ENCODE measurements at regions not wholly inside any gene's neighbourhood (a gene's known extent, or its start where the extent isn't known, plus 50 kb on each side); places are given as distances from the start of the nearest gene placed in this dataset.

- no peak for DNase-seq (ENCODE audit: low read depth in 1 of 2, low spot score in 1 of 2)
- Histone ChIP-seq H3K27me3 (ENCODE audit: insufficient read depth, poor library complexity, severe bottlenecking) (no peaks in the 10 kb centered on the region), H3K4me3 (replicated peaks; ENCODE audit: insufficient read depth, low read length) (no peak overlapping the region), H3K27ac (replicated peaks) (no peak overlapping the region)
- no peak for TF ChIP-seq REST (IDR thresholded peaks at IDR 0.05; ENCODE audit: insufficient replicate concordance, low read depth)
These were observed 126.3 kb downstream of the FOXB1 start for GRCh38 chr15:60130398-60130797.

GRCh38 chr15:60130821-60131220, 126.7 kb downstream of the FOXB1 start:
- TF ChIP-seq REST (IDR thresholded peaks at IDR 0.05; ENCODE audit: insufficient replicate concordance, low read depth), result no peak
- TF ChIP-seq SPI1 (IDR thresholded peaks at IDR 0.05; ENCODE audit: borderline replicate concordance, low read depth), result no peak
- TF ChIP-seq, protein P1, sequence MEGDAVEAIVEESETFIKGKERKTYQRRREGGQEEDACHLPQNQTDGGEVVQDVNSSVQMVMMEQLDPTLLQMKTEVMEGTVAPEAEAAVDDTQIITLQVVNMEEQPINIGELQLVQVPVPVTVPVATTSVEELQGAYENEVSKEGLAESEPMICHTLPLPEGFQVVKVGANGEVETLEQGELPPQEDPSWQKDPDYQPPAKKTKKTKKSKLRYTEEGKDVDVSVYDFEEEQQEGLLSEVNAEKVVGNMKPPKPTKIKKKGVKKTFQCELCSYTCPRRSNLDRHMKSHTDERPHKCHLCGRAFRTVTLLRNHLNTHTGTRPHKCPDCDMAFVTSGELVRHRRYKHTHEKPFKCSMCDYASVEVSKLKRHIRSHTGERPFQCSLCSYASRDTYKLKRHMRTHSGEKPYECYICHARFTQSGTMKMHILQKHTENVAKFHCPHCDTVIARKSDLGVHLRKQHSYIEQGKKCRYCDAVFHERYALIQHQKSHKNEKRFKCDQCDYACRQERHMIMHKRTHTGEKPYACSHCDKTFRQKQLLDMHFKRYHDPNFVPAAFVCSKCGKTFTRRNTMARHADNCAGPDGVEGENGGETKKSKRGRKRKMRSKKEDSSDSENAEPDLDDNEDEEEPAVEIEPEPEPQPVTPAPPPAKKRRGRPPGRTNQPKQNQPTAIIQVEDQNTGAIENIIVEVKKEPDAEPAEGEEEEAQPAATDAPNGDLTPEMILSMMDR (IDR thresholded peaks at IDR 0.05; ENCODE audit: insufficient read depth, low read length), result no peak
- TF ChIP-seq GABPA (IDR thresholded peaks at IDR 0.05; ENCODE audit: low read depth), result no peak
- TF ChIP-seq POLR2AphosphoS5 (IDR thresholded peaks at IDR 0.05; ENCODE audit: low read depth), result no peak
- H3K27me3 ChIP-seq (ENCODE audit: insufficient read depth, poor library complexity, severe bottlenecking), result no peaks in the 10 kb centered on the region
- no peak overlapping the region for H3K4me3 ChIP-seq (replicated peaks; ENCODE audit: insufficient read depth, low read length)
- H3K27ac ChIP-seq (replicated peaks), result no peak overlapping the region
- no peak for DNase-seq (ENCODE audit: low read depth in 1 of 2, low spot score in 1 of 2)

- DNase-seq (ENCODE audit: low read depth in 1 of 2, low spot score in 1 of 2), result no peak
- Histone ChIP-seq H3K27me3 (ENCODE audit: insufficient read depth, poor library complexity, severe bottlenecking) (peaks cover 4% of the 10 kb centered on the region), H3K4me3 (replicated peaks; ENCODE audit: insufficient read depth, low read length) (no peak overlapping the region), H3K27ac (replicated peaks) (no peak overlapping the region)
- TF ChIP-seq REST (IDR thresholded peaks at IDR 0.05; ENCODE audit: insufficient replicate concordance, low read depth) (no peak), POLR2AphosphoS5 (IDR thresholded peaks at IDR 0.05; ENCODE audit: low read depth) (no peak), GABPA (IDR thresholded peaks at IDR 0.05; ENCODE audit: low read depth) (no peak), SPI1 (IDR thresholded peaks at IDR 0.05; ENCODE audit: borderline replicate concordance, low read depth) (no peak)
- TF ChIP-seq, protein P1 (IDR thresholded peaks at IDR 0.05; ENCODE audit: insufficient read depth, low read length), result no peak
These were observed 130.5 kb downstream of the FOXB1 start for GRCh38 chr15:60134609-60135008.

DNA sequence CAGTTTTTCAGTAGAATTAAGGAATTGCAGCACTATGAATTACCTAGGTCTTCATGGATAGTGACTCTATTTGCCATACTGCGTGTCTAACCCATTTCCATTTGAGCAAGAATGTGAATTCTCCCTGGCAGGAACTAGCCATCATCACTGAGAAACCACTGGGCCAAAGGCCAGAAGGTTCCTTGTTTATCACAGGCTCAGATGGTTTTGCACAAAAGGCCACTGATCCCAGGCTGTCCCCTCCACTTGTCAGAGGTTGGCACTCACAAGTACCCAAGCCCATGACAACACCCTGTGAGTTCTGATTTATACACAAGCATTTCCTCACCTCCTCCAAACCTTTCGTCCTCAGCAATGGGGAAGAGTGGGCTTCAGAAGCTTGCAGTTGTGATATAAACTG, 131.8 kb downstream of the FOXB1 start:
- Histone ChIP-seq H3K27me3 (ENCODE audit: insufficient read depth, poor library complexity, severe bottlenecking) (peaks cover 4% of the 10 kb centered on the region), H3K27ac (replicated peaks) (no peak overlapping the region), H3K4me3 (replicated peaks; ENCODE audit: insufficient read depth, low read length) (no peak overlapping the region)
- no peak for DNase-seq (ENCODE audit: low read depth in 1 of 2, low spot score in 1 of 2)
- TF ChIP-seq POLR2AphosphoS5 (IDR thresholded peaks at IDR 0.05; ENCODE audit: low read depth) (no peak), SPI1 (IDR thresholded peaks at IDR 0.05; ENCODE audit: borderline replicate concordance, low read depth) (no peak), GABPA (IDR thresholded peaks at IDR 0.05; ENCODE audit: low read depth) (no peak), REST (IDR thresholded peaks at IDR 0.05; ENCODE audit: insufficient replicate concordance, low read depth) (no peak)
- TF ChIP-seq, protein P1 (IDR thresholded peaks at IDR 0.05; ENCODE audit: insufficient read depth, low read length), result no peak

Measured in HL-60 (cell line).